ENCODE measurements at regions not wholly inside any gene's neighbourhood (a gene's known extent, or its start where the extent isn't known, plus 50 kb on each side); places are given as distances from the start of the nearest gene placed in this dataset.

- RAD21 ChIA-PET (ENCODE audit: unreplicated experiment), result interaction anchor here (0.9 to 1.4 kb wide), 2 partner anchors 10 to 13 kb away, joined by 3 read pairs; no protein-coding TSS in a partner anchor
- BruUV-seq (replicated peaks), result no TSS peak
- no peaks in the 10 kb centered on the region for H3K9me3 ChIP-seq (replicated peaks; ENCODE audit: control insufficient read depth, insufficient read depth, low read length)
- POLR2A ChIA-PET, result no interaction called here
- H3K36me3 ChIP-seq (ENCODE audit: control insufficient read depth in 2 of 2, insufficient read depth in 2 of 2, low read length in 1 of 2), result no peaks in the 10 kb centered on the region
- FAIRE-seq, result no peak
- H3K4me1 ChIP-seq (ENCODE audit: control insufficient read depth, insufficient read depth, low read length), result no peaks in the 10 kb centered on the region
- H3K9ac ChIP-seq (ENCODE audit: control insufficient read depth, insufficient read depth, low read length), result no peak overlapping the region
- no peak overlapping the region for H3K4me2 ChIP-seq (ENCODE audit: control insufficient read depth, insufficient read depth)
- SMC1A ChIA-PET (ENCODE audit: uncharacterized antibody, unreplicated experiment), result interaction anchor here (0.6 to 1.9 kb wide), 4 partner anchors 9 to 886 kb away, joined by 3 to 5 read pairs (median 4); no protein-coding TSS in a partner anchor
- H3K27me3 ChIP-seq (replicated peaks in 1 of 2; ENCODE audit: control insufficient read depth in 2 of 2, insufficient read depth in 2 of 2, low read length in 1 of 2), result no peaks in the 10 kb centered on the region
- H3K27ac ChIP-seq (ENCODE audit: control insufficient read depth, insufficient read depth), result no peak overlapping the region
- CTCF ChIA-PET, result interaction anchor here (0.9 to 1.3 kb wide), 3 partner anchors 10 to 23 kb away, joined by 3 to 4 read pairs (median 4); no protein-coding TSS in a partner anchor
- ATAC-seq, result peak; percentile 54
- no peaks in the 10 kb centered on the region for H3K79me2 ChIP-seq (ENCODE audit: control insufficient read depth, insufficient read depth, low read length)
- 0% methylated on average over 1 of the region's 1 CpG for WGBS (ENCODE audit: insufficient coverage, insufficient replicate concordance, low lambda C conversion rate, missing lambda C conversion rate)
- intact Hi-C loops (cut with micrococcal nuclease; ENCODE audit: unreplicated experiment), result loop anchor here (1.0 kb wide), 1 partner anchor 29 kb away; no protein-coding TSS in a partner anchor
- TF ChIP-seq SMC3 (IDR thresholded peaks at IDR 0.05; ENCODE audit: borderline replicate concordance, low read length) (peak; percentile 21; the same call in 1 of the 2 replicates), CEBPZ (IDR thresholded peaks at IDR 0.05; ENCODE audit: low read depth, low read length) (no peak), CHD4 (IDR thresholded peaks at IDR 0.05) (no peak), SRF (IDR thresholded peaks at IDR 0.05; ENCODE audit: low read depth in 2 of 2, low read length in 2 of 2) (no peak), ZNF274 (IDR thresholded peaks at IDR 0.05; ENCODE audit: insufficient read depth, insufficient read length) (no peak), BCL11A (IDR thresholded peaks at IDR 0.05; ENCODE audit: low read depth, low read length) (no peak), NR2F1 (conservative IDR thresholded peaks at IDR 0.05) (no peak), JUND (IDR thresholded peaks at IDR 0.05; ENCODE audit: low read depth, low read length) (no peak), CTCF (IDR thresholded peaks at IDR 0.05 in 2 of 3, conservative IDR thresholded peaks at IDR 0.05 in 1 of 3; ENCODE audit: control insufficient read depth in 2 of 3, extremely low read depth in 1 of 3, insufficient read depth in 1 of 3, low read depth in 3 of 3, low read length in 3 of 3) (peak in 1 of 3 experiments; percentile 8; a peak in 1 of 6 replicates), RAD21 (IDR thresholded peaks at IDR 0.05; ENCODE audit: insufficient read depth, low read depth, low read length) (peak; percentile 39; the same call in 1 of the 2 replicates), NR2C1 (IDR thresholded peaks at IDR 0.05) (no peak)
- in situ Hi-C loops (cut with MboI), result no loop called here
- no peak for DNase-seq (ENCODE audit: low read depth, low spot score)
- no peak overlapping the region for H3K4me3 ChIP-seq
- H2AFZ ChIP-seq (ENCODE audit: control insufficient read depth, low read depth, low read length), result no peak overlapping the region
- H4K20me1 ChIP-seq (ENCODE audit: control insufficient read depth, insufficient read depth), result no peaks in the 10 kb centered on the region
Measured at GRCh38 chr1:83520797-83521196, 478.1 kb downstream of the TTLL7 start.
